ENCODE measurements at regions not wholly inside any gene's neighbourhood (a gene's known extent, or its start where the extent isn't known, plus 50 kb on each side); places are given as distances from the start of the nearest gene placed in this dataset.

DNA sequence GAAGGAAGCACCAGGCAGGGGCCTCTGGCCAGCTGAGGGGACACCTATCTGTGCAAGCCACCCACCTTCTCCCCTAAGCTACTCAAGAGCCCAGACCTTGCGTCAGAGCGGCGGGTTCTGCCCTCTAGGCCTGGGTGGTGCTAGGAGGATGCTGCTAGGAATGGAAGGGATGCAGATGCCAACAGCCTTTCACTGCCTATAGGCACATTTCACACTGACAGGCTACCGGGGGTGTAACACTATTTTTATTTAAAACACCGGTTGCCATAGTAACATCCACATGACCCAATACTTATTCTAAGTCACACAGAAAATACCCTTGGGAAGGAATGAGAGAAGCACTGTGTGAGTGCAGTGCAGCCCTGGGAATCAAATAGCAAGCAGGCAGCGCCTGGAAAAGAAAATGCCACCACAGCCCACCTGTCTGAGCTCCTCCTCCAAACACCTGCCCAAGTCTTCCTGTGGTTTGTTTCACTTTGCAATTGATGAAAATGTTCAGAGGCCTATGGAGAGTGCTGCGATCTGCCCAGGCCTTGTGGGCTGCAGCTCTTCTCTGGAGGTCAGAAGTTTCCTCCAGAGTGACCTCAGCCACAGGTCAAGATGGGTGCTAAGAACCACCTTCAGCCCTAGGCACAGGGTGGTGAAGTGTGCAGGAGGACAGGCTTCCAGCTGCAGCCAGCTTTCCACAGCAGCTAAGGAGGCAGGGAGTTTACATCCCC, 113.5 kb upstream of the TOPAZ1 start:
- no peak overlapping the region for H3K27ac ChIP-seq
- H3K4me1 ChIP-seq: no peaks in the 10 kb centered on the region
- DNase-seq: no peak
- no peak for ATAC-seq
- TF ChIP-seq, protein P1, sequence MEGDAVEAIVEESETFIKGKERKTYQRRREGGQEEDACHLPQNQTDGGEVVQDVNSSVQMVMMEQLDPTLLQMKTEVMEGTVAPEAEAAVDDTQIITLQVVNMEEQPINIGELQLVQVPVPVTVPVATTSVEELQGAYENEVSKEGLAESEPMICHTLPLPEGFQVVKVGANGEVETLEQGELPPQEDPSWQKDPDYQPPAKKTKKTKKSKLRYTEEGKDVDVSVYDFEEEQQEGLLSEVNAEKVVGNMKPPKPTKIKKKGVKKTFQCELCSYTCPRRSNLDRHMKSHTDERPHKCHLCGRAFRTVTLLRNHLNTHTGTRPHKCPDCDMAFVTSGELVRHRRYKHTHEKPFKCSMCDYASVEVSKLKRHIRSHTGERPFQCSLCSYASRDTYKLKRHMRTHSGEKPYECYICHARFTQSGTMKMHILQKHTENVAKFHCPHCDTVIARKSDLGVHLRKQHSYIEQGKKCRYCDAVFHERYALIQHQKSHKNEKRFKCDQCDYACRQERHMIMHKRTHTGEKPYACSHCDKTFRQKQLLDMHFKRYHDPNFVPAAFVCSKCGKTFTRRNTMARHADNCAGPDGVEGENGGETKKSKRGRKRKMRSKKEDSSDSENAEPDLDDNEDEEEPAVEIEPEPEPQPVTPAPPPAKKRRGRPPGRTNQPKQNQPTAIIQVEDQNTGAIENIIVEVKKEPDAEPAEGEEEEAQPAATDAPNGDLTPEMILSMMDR (IDR thresholded peaks at IDR 0.05 in 4 of 5, conservative IDR thresholded peaks at IDR 0.05 in 1 of 5): no peak
- TF ChIP-seq POLR2A (IDR thresholded peaks at IDR 0.05): no peak
- H3K9me3 ChIP-seq: no peaks in the 10 kb centered on the region
- intact Hi-C loops (cut with DNase I; ENCODE audit: low total_unique reads): no loop called here
- no peaks in the 10 kb centered on the region for H3K36me3 ChIP-seq
- H3K27me3 ChIP-seq: no peaks in the 10 kb centered on the region
- in situ Hi-C loops (cut with MboI; ENCODE audit: low sequenced_read_pairs in 4 of 4): no loop called here
- H3K4me3 ChIP-seq: no peak overlapping the region

GRCh38 chr3:44130249-44130648, 111.4 kb upstream of the TOPAZ1 start:
- ATAC-seq (no peak), DNase-seq (no peak)
- Histone ChIP-seq H3K4me1 (no peaks in the 10 kb centered on the region), H3K36me3 (no peaks in the 10 kb centered on the region), H3K27me3 (no peaks in the 10 kb centered on the region), H3K9me3 (no peaks in the 10 kb centered on the region), H3K27ac (no peak overlapping the region), H3K4me3 (no peak overlapping the region)
- no peak for TF ChIP-seq POLR2A (IDR thresholded peaks at IDR 0.05)
- TF ChIP-seq, protein P1 (IDR thresholded peaks at IDR 0.05 in 4 of 5, conservative IDR thresholded peaks at IDR 0.05 in 1 of 5): no peak
- intact Hi-C loops (cut with DNase I; ENCODE audit: low total_unique reads) (no loop called here), in situ Hi-C loops (cut with MboI; ENCODE audit: low sequenced_read_pairs in 4 of 4) (no loop called here)

- no peaks in the 10 kb centered on the region for H3K27me3 ChIP-seq
- H3K4me1 ChIP-seq: no peaks in the 10 kb centered on the region
- no peaks in the 10 kb centered on the region for H3K36me3 ChIP-seq
- in situ Hi-C loops (cut with MboI; ENCODE audit: low sequenced_read_pairs in 4 of 4) (no loop called here), intact Hi-C loops (cut with DNase I; ENCODE audit: low total_unique reads) (no loop called here)
- no peak overlapping the region for H3K4me3 ChIP-seq
- no peak for ATAC-seq
- no peak overlapping the region for H3K27ac ChIP-seq
- H3K9me3 ChIP-seq: no peaks in the 10 kb centered on the region
- DNase-seq: no peak
- TF ChIP-seq POLR2A (IDR thresholded peaks at IDR 0.05): no peak
- TF ChIP-seq, protein P1 (IDR thresholded peaks at IDR 0.05 in 4 of 5, conservative IDR thresholded peaks at IDR 0.05 in 1 of 5): no peak
Measured at GRCh38 chr3:44132061-44132460, 109.6 kb upstream of the TOPAZ1 start.

DNA sequence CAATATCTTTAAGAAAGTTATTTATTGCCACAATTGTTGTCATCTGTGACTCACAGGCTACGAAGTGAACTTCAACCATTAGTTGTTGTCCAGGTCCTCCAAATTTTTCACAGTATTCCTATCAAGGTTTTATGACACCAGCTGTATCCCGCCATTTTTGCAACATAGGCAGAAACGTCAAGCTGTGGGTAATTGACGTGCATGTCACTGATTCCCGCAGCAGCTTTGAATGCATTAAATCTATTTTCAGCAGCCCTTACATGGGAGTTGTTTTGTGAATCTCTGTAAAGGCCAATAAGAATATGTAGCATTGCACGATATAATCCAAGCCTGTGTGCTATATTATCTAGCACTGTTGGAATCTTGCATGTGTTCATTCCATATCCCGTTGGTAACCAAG, 109.1 kb upstream of the TOPAZ1 start:
- H3K27me3 ChIP-seq: no peaks in the 10 kb centered on the region
- DNase-seq (no peak), ATAC-seq (no peak)
- intact Hi-C loops (cut with DNase I; ENCODE audit: low total_unique reads) (no loop called here), in situ Hi-C loops (cut with MboI; ENCODE audit: low sequenced_read_pairs in 4 of 4) (no loop called here)
- no peaks in the 10 kb centered on the region for H3K4me1 ChIP-seq
- H3K9me3 ChIP-seq: no peaks in the 10 kb centered on the region
- TF ChIP-seq, protein P1 (IDR thresholded peaks at IDR 0.05 in 4 of 5, conservative IDR thresholded peaks at IDR 0.05 in 1 of 5): no peak
- no peak for TF ChIP-seq POLR2A (IDR thresholded peaks at IDR 0.05)
- H3K4me3 ChIP-seq: no peak overlapping the region
- no peaks in the 10 kb centered on the region for H3K36me3 ChIP-seq
- H3K27ac ChIP-seq: no peak overlapping the region

DNA sequence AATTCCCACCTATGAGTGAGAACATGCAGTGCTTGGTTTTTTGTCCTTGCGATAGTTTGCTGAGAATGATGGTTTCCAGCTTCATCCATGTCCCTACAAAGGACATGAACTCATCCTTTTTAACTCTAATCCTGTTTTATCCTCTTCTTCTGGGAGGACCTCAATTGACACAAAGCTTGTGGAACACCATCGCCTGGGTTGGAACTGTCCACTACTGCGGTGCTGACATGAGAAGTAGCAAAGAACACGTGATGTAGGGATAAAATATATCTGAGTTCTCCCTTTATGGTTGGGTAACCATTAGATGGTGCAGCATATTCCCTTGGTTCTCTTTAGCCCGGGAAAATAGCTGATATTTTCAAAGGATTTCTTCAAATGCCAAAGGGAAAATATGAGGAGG, 105.3 kb upstream of the TOPAZ1 start:
- no peaks in the 10 kb centered on the region for H3K27me3 ChIP-seq
- no peak overlapping the region for H3K27ac ChIP-seq
- no peaks in the 10 kb centered on the region for H3K4me1 ChIP-seq
- no peaks in the 10 kb centered on the region for H3K9me3 ChIP-seq
- TF ChIP-seq, protein P1 (IDR thresholded peaks at IDR 0.05 in 4 of 5, conservative IDR thresholded peaks at IDR 0.05 in 1 of 5): no peak
- no peak for TF ChIP-seq POLR2A (IDR thresholded peaks at IDR 0.05)
- ATAC-seq: no peak
- no peak for DNase-seq
- no peak overlapping the region for H3K4me3 ChIP-seq
- in situ Hi-C loops (cut with MboI; ENCODE audit: low sequenced_read_pairs in 4 of 4) (no loop called here), intact Hi-C loops (cut with DNase I; ENCODE audit: low total_unique reads) (no loop called here)
- H3K36me3 ChIP-seq: no peaks in the 10 kb centered on the region

All from gastrocnemius medialis (tissue), 4 donors.